Endothelial cell of umbilical vein (primary cell): ENCODE measurements at regions not wholly inside any gene's neighbourhood (a gene's known extent, or its start where the extent isn't known, plus 50 kb on each side); places are given as distances from the start of the nearest gene placed in this dataset.

Experiments used
- BruUV-seq: library from RNA; stranded (reverse); fragments of 400-500 nt; replicated peaks from 2 replicates; lab custom pipeline; 2021; lab: Mats Ljungman, UMichigan
- CTCF ChIA-PET: fragments of 300-600, 350-600 bp; sonication (Branson Sonifier 250); formaldehyde crosslinking; loops from one replicate; lab custom pipeline; 2021; ENCODE audit warnings: antibody characterized with exemption, inconsistent platforms; lab: Charles Lee
- POLR2A ChIA-PET: fragments of 300-600, 350-600 bp; sonication (Branson Sonifier 250); formaldehyde crosslinking; loops from one replicate; lab custom pipeline; 2021; ENCODE audit warnings: antibody characterized with exemption, inconsistent platforms; lab: Charles Lee
- DNase-seq: peaks from one replicate; pipeline ENCODE4 v3.0.0-alpha.2; 2011; ENCODE audit warnings: low read depth, low spot score
- FAIRE-seq: peaks from 2 replicates; lab custom pipeline; 2011; peaks lifted over from hg19 to GRCh38; lab: Jason Lieb, UNC
- H2AFZ ChIP-seq: 2 replicates; pipeline ENCODE4 v1.6.0; 2012; ENCODE audit warnings: low read depth, low read length, control low read depth, inconsistent platforms
- H3K27ac ChIP-seq: 2 replicates; pipeline ENCODE4 v1.5.1; 2011; ENCODE audit warnings: low read depth, mild to moderate bottlenecking, control low read depth, low read length, moderate library complexity; ENCODE audit not compliant: insufficient read depth
- H3K27me3 ChIP-seq, 2 experiments: 2 replicates each; pipeline versions ENCODE4 v1.6.0 to v1.6.1; 2011; ENCODE audit warnings: low read length in 2 of 2, mixed read lengths in 1 of 2; ENCODE audit not compliant: control insufficient read depth in 2 of 2, insufficient read depth in 2 of 2
- H3K36me3 ChIP-seq, 2 experiments: 2 replicates in 1 of 2; 3 replicates in 1 of 2; pipeline ENCODE4 v1.5.1; 2011; ENCODE audit warnings: low read length in 2 of 2, mild to moderate bottlenecking in 1 of 2, moderate library complexity in 1 of 2; ENCODE audit not compliant: control insufficient read depth in 2 of 2, insufficient read depth in 2 of 2; ENCODE audit errors: extremely low read depth in 1 of 2
- H3K4me1 ChIP-seq: 3 replicates; pipeline ENCODE4 v1.5.1; 2011; ENCODE audit warnings: mild to moderate bottlenecking, low read length; ENCODE audit not compliant: control insufficient read depth, insufficient read depth; ENCODE audit errors: extremely low read depth
- H3K4me2 ChIP-seq: 2 replicates; pipeline ENCODE4 v1.6.1; 2011; ENCODE audit warnings: low read length, control low read depth, mixed read lengths; ENCODE audit not compliant: insufficient read depth
- H3K4me3 ChIP-seq, 3 experiments: fragments of 200-600 bp in 1 of 3; sonication (generic), shearing (Covaris generic) in 1 of 3; replicated peaks in 1 of 3; 2 replicates each; pipeline ENCODE4 v1.5.1; 2011 to 2016; ENCODE audit warnings: control low read depth in 3 of 3, low read length in 3 of 3, mild to moderate bottlenecking in 2 of 3, inconsistent platforms in 1 of 3, low read depth in 1 of 3, moderate library complexity in 1 of 3; ENCODE audit not compliant: insufficient read depth in 1 of 3
- H3K79me2 ChIP-seq: 2 replicates; pipeline ENCODE4 v1.6.0; 2012; ENCODE audit warnings: low read length, inconsistent platforms; ENCODE audit not compliant: control insufficient read depth, insufficient read depth
- H3K9ac ChIP-seq: replicated peaks from 2 replicates; pipeline ENCODE3; 2011; ENCODE audit warnings: low read length, control low read depth; ENCODE audit not compliant: insufficient read depth; ENCODE audit errors: extremely low read depth
- H3K9me1 ChIP-seq: replicated peaks from 3 replicates; pipeline ENCODE4 v1.6.0; 2011; ENCODE audit warnings: mild to moderate bottlenecking, low read length; ENCODE audit not compliant: control insufficient read depth, insufficient read depth; ENCODE audit errors: extremely low read depth
- H3K9me3 ChIP-seq: replicated peaks from 2 replicates; pipeline ENCODE4 v1.5.1; 2012; ENCODE audit warnings: low read length, inconsistent platforms; ENCODE audit not compliant: control insufficient read depth, insufficient read depth
- H4K20me1 ChIP-seq: replicated peaks from 2 replicates; pipeline ENCODE3; 2011; ENCODE audit warnings: mild to moderate bottlenecking, low read length; ENCODE audit not compliant: control insufficient read depth, insufficient read depth; ENCODE audit errors: extremely low read depth
- EZH2 ChIP-seq: IDR thresholded peaks from 2 replicates; pipeline ENCODE4 v1.6.1; 2012; ENCODE audit warnings: borderline replicate concordance, low read depth, mild to moderate bottlenecking, moderate library complexity, low read length, inconsistent platforms; ENCODE audit not compliant: severe bottlenecking
- FOS ChIP-seq: IDR thresholded peaks from 2 replicates; pipeline ENCODE4 v1.6.1; 2011; ENCODE audit warnings: mild to moderate bottlenecking, low read length, moderate library complexity, borderline replicate concordance; ENCODE audit not compliant: insufficient read depth
- GATA2 ChIP-seq: IDR thresholded peaks from 2 replicates; pipeline ENCODE4 v1.7.0; 2011; ENCODE audit warnings: low read depth, mild to moderate bottlenecking, moderate library complexity, mixed read lengths, low read length; ENCODE audit not compliant: insufficient read length, insufficient read depth
- JUN ChIP-seq: IDR thresholded peaks from 2 replicates; pipeline ENCODE4 v1.6.1; 2011; ENCODE audit warnings: borderline replicate concordance, low read depth; ENCODE audit not compliant: insufficient read length, insufficient read depth
- MYC ChIP-seq: IDR thresholded peaks from one replicate; pipeline ENCODE4 v1.6.1; 2011; ENCODE audit warnings: mild to moderate bottlenecking, low read depth, low read length
- POLR2A ChIP-seq: IDR thresholded peaks from 2 replicates; pipeline ENCODE4 v1.6.1; 2012; ENCODE audit warnings: low read depth, mild to moderate bottlenecking, control low read depth, low read length
- POLR2AphosphoS5 ChIP-seq: IDR thresholded peaks from 2 replicates; pipeline ENCODE4 v1.6.1; 2012; ENCODE audit warnings: low read depth, mild to moderate bottlenecking, control low read depth, low read length, moderate library complexity; ENCODE audit not compliant: insufficient read depth
- dilution Hi-C: fragments of 300-500 bp; cut with MboI; formaldehyde crosslinking; loops from one replicate; pipeline ENCODE4 v1.15.0; 2019; ENCODE audit warnings: low sequenced_read_pairs; ENCODE audit not compliant: extremely low pct_ligation_motif_present
- intact Hi-C: fragments of 100-400 bp; cut with micrococcal nuclease; formaldehyde crosslinking; loops from one replicate; pipeline ENCODE4 v1.10.0; 2022
- TF ChIP-seq, protein P1 (sequence below), 2 donors: IDR thresholded peaks; 1 replicate in 1 of 2; 2 replicates in 1 of 2; pipeline ENCODE4 v1.5.1; 2011; ENCODE audit warnings: low read length in 2 of 2, mild to moderate bottlenecking in 2 of 2, moderate library complexity in 2 of 2, control low read depth in 1 of 2, inconsistent platforms in 1 of 2, low read depth in 1 of 2; ENCODE audit not compliant: insufficient read depth in 1 of 2; ENCODE audit errors: extremely low read depth in 1 of 2
- TF ChIP-seq, protein P2 (sequence below): IDR thresholded peaks from 2 replicates; pipeline ENCODE4 v1.6.1; 2011; ENCODE audit not compliant: insufficient read depth, insufficient read length

DNA sequence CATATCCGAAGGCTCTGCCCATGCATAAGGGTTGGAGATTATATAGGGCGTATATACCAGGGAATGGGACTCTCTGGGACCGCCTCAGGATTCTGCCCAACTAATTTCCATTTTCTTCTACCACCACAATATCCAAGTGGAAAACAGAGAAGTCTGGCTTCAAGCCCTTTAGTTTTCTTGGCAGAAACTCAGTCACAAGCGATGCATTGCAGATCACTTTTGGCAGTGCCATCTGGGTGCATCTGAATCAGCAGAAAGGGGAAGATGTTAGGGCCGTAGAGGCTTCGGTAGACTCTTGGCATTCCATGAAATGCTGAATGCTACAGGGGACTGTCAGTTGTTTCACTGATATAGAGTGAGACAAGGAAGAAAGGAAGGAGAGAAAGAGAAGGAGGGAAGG lies 94.1 kb upstream of the FAM9B start:
- dilution Hi-C loops: no loop called here
- POLR2A ChIA-PET: no interaction called here
- no peak overlapping the region for H3K27ac ChIP-seq
- no peaks in the 10 kb centered on the region for H3K79me2 ChIP-seq
- DNase-seq (no peak), FAIRE-seq (no peak)
- CTCF ChIA-PET: no interaction called here
- intact Hi-C loops: no loop called here
- H3K27me3 ChIP-seq: no peaks in the 10 kb centered on the region
- no peaks in the 10 kb centered on the region for H3K4me1 ChIP-seq
- H3K36me3 ChIP-seq: no peaks in the 10 kb centered on the region
- no peak overlapping the region for H3K4me3 ChIP-seq
- H3K9me3 ChIP-seq: no peaks in the 10 kb centered on the region
- no TSS peak for BruUV-seq
- H4K20me1 ChIP-seq: no peaks in the 10 kb centered on the region
- no peak overlapping the region for H3K9ac ChIP-seq
- H2AFZ ChIP-seq: no peak overlapping the region
- H3K4me2 ChIP-seq: no peak overlapping the region
- no peaks in the 10 kb centered on the region for H3K9me1 ChIP-seq
- TF ChIP-seq FOS (no peak), POLR2AphosphoS5 (no peak), EZH2 (no peak), MYC (no peak), GATA2 (no peak), POLR2A (no peak), JUN (no peak)
- TF ChIP-seq, protein P1, sequence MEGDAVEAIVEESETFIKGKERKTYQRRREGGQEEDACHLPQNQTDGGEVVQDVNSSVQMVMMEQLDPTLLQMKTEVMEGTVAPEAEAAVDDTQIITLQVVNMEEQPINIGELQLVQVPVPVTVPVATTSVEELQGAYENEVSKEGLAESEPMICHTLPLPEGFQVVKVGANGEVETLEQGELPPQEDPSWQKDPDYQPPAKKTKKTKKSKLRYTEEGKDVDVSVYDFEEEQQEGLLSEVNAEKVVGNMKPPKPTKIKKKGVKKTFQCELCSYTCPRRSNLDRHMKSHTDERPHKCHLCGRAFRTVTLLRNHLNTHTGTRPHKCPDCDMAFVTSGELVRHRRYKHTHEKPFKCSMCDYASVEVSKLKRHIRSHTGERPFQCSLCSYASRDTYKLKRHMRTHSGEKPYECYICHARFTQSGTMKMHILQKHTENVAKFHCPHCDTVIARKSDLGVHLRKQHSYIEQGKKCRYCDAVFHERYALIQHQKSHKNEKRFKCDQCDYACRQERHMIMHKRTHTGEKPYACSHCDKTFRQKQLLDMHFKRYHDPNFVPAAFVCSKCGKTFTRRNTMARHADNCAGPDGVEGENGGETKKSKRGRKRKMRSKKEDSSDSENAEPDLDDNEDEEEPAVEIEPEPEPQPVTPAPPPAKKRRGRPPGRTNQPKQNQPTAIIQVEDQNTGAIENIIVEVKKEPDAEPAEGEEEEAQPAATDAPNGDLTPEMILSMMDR (IDR thresholded peaks at IDR 0.05; ENCODE audit: extremely low read depth in 1 of 2, insufficient read depth in 1 of 2, low read depth in 1 of 2, low read length in 2 of 2): no peak
- TF ChIP-seq, protein P2, sequence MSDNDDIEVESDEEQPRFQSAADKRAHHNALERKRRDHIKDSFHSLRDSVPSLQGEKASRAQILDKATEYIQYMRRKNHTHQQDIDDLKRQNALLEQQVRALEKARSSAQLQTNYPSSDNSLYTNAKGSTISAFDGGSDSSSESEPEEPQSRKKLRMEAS: no peak
